ENCODE measurements at regions not wholly inside any gene's neighbourhood (a gene's known extent, or its start where the extent isn't known, plus 50 kb on each side); places are given as distances from the start of the nearest gene placed in this dataset.
"Not testable (repeated sequence)": the region's sequence is repeated elsewhere in the genome, so short reads cannot be mapped to it uniquely, and the experiment has no call there.

DNA sequence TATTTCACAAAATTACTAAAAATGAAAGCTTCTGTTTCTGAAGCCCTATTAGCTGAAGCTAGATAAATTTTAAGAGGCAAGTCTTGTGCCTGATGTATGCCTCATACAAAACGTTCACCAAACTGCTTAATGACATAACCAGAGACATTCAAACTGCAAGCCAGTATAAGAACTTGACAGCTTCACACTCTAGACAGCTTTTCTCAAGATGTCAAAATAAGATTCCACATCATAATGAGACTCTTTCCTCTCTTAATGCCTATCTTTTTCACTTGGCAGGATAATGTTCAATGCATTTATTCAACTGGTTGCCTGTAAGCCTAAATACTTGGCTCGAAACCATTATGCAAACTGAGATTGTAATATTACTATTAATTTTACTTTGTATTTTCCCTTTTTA lies 424.0 kb downstream of the LTN1 start:
- no peaks in the 10 kb centered on the region for H3K4me1 ChIP-seq (ENCODE audit: control insufficient read depth in 5 of 5, insufficient read depth in 5 of 5, low read length in 5 of 5)
- H3K27me3 ChIP-seq (ENCODE audit: control insufficient read depth in 5 of 5, insufficient read depth in 4 of 5, low read length in 5 of 5) = no peaks in the 10 kb centered on the region
- H3K36me3 ChIP-seq (ENCODE audit: control insufficient read depth in 5 of 5, insufficient read depth in 5 of 5, low read length in 5 of 5) = no peaks in the 10 kb centered on the region

DNA sequence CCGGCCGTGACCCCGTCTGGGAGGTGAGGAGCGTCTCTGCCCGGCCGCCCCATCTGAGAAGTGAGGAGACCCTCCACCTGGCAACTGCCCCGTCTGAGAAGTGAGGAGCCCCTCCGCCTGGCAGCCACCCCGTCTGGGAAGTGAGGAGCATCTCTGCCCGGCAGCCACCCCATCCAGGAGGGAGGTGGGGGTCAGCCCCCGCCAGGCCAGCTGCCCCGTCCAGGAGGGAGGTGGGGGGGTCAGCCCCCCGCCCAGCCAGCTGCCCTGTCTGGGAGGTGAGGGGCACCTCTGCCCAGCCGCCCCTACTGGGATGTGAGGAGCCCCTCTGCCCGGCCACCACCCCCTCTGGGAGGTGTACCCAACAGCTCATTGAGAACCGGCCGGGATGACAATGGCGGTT lies 428.7 kb downstream of the LTN1 start:
- not testable (repeated sequence) for H3K9ac ChIP-seq (ENCODE audit: low read length in 5 of 5); H3K27ac ChIP-seq (ENCODE audit: low read depth, low read length); H3K36me3 ChIP-seq (ENCODE audit: control insufficient read depth in 5 of 5, insufficient read depth in 5 of 5, low read length in 5 of 5); H3K4me1 ChIP-seq (ENCODE audit: control insufficient read depth in 5 of 5, insufficient read depth in 5 of 5, low read length in 5 of 5); H3K27me3 ChIP-seq (ENCODE audit: control insufficient read depth in 5 of 5, insufficient read depth in 4 of 5, low read length in 5 of 5); H3K9me3 ChIP-seq (ENCODE audit: control insufficient read depth in 5 of 5, low read length in 5 of 5); H3K4me3 ChIP-seq (ENCODE audit: low read depth in 1 of 5, low read length in 5 of 5)

More for the DNA sequence above, 424.0 kb downstream of the LTN1 start:
- H3K9me3 ChIP-seq (ENCODE audit: control insufficient read depth in 5 of 5, low read length in 5 of 5) = peaks cover 0 to 4% (median 0%) of the 10 kb centered on the region in 5 donors
- H3K4me3 ChIP-seq (ENCODE audit: low read depth in 1 of 5, low read length in 5 of 5) = no peak overlapping the region
- H3K9ac ChIP-seq (ENCODE audit: low read length in 5 of 5) = no peak overlapping the region
- H3K27ac ChIP-seq (ENCODE audit: low read depth, low read length) = no peak overlapping the region

GRCh38 chr21:28561772-28562171 lies 430.9 kb downstream of the LTN1 start:
- Histone ChIP-seq H3K27me3 (ENCODE audit: control insufficient read depth in 5 of 5, insufficient read depth in 4 of 5, low read length in 5 of 5) (no peaks in the 10 kb centered on the region), H3K4me3 (ENCODE audit: low read depth in 1 of 5, low read length in 5 of 5) (no peak overlapping the region), H3K4me1 (ENCODE audit: control insufficient read depth in 5 of 5, insufficient read depth in 5 of 5, low read length in 5 of 5) (no peaks in the 10 kb centered on the region), H3K9ac (ENCODE audit: low read length in 5 of 5) (no peak overlapping the region), H3K9me3 (ENCODE audit: control insufficient read depth in 5 of 5, low read length in 5 of 5) (peaks cover 0 to 6% (median 4%) of the 10 kb centered on the region in 5 donors), H3K27ac (ENCODE audit: low read depth, low read length) (no peak overlapping the region), H3K36me3 (ENCODE audit: control insufficient read depth in 5 of 5, insufficient read depth in 5 of 5, low read length in 5 of 5) (no peaks in the 10 kb centered on the region)

DNA sequence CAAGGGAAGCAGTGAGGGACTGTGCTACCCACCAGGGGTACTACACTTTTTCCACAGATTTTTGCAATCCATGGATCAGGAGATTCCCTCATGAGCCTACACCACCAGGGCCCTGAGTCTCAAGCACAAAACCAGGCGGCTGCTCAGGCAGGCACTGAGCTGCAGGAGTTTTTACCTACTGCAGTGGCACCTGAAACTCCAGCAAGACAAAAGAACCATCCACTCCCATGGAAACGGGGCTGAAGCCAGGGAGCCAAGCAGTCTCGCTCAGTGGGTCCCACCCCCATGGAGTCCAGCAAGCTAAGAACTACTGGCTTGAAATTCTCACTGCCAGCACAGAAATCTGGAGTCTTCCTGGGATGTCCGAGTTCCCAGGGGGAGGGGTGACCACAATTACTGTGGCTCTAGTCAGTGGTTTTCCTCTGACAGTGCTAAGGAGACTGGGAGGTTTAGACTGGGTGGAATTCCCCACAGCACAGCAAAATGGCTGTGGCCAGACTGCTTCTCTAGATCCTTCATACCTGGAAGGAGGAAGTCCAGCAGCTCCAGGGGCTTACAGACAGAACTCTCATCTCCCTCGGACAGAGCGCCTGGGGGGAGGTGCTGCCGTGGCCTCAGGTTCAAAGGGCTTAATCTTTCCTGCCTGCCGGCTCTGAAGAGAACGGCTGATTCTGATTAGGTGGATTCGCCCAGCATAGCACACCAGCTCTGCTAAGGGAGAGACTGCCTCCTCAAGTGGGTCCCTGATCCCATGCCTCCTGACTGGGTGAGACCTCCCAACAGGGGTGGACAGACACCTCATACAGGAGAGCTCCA lies 437.8 kb downstream of the LTN1 start:
- no peaks in the 10 kb centered on the region for H3K4me1 ChIP-seq (ENCODE audit: control insufficient read depth in 5 of 5, insufficient read depth in 5 of 5, low read length in 5 of 5)
- no peaks in the 10 kb centered on the region for H3K36me3 ChIP-seq (ENCODE audit: control insufficient read depth in 5 of 5, insufficient read depth in 5 of 5, low read length in 5 of 5)
- H3K9me3 ChIP-seq (ENCODE audit: control insufficient read depth in 5 of 5, low read length in 5 of 5) = peaks cover 0 to 6% (median 0%) of the 10 kb centered on the region in 5 donors
- no peak overlapping the region for H3K27ac ChIP-seq (ENCODE audit: low read depth, low read length)
- no peak overlapping the region for H3K9ac ChIP-seq (ENCODE audit: low read length in 5 of 5)
- no peak overlapping the region for H3K4me3 ChIP-seq (ENCODE audit: low read depth in 1 of 5, low read length in 5 of 5)
- no peaks in the 10 kb centered on the region for H3K27me3 ChIP-seq (ENCODE audit: control insufficient read depth in 5 of 5, insufficient read depth in 4 of 5, low read length in 5 of 5)

GRCh38 chr21:28550057-28550825 lies 442.4 kb downstream of the LTN1 start:
- no peaks in the 10 kb centered on the region for H3K9me3 ChIP-seq (ENCODE audit: control insufficient read depth in 5 of 5, low read length in 5 of 5)
- H3K9ac ChIP-seq (ENCODE audit: low read length in 5 of 5) = no peak overlapping the region
- H3K4me1 ChIP-seq (ENCODE audit: control insufficient read depth in 5 of 5, insufficient read depth in 5 of 5, low read length in 5 of 5) = no peaks in the 10 kb centered on the region
- no peak overlapping the region for H3K27ac ChIP-seq (ENCODE audit: low read depth, low read length)
- H3K36me3 ChIP-seq (ENCODE audit: control insufficient read depth in 5 of 5, insufficient read depth in 5 of 5, low read length in 5 of 5) = no peaks in the 10 kb centered on the region
- H3K27me3 ChIP-seq (ENCODE audit: control insufficient read depth in 5 of 5, insufficient read depth in 4 of 5, low read length in 5 of 5) = no peaks in the 10 kb centered on the region
- no peak overlapping the region for H3K4me3 ChIP-seq (ENCODE audit: low read depth in 1 of 5, low read length in 5 of 5)

GRCh38 chr21:28548291-28548690 lies 444.4 kb downstream of the LTN1 start:
- no peaks in the 10 kb centered on the region for H3K9me3 ChIP-seq (ENCODE audit: control insufficient read depth in 5 of 5, low read length in 5 of 5)
- H3K36me3 ChIP-seq (ENCODE audit: control insufficient read depth in 5 of 5, insufficient read depth in 5 of 5, low read length in 5 of 5) = no peaks in the 10 kb centered on the region
- no peak overlapping the region for H3K9ac ChIP-seq (ENCODE audit: low read length in 5 of 5)
- no peaks in the 10 kb centered on the region for H3K4me1 ChIP-seq (ENCODE audit: control insufficient read depth in 5 of 5, insufficient read depth in 5 of 5, low read length in 5 of 5)
- H3K4me3 ChIP-seq (ENCODE audit: low read depth in 1 of 5, low read length in 5 of 5) = no peak overlapping the region
- H3K27me3 ChIP-seq (ENCODE audit: control insufficient read depth in 5 of 5, insufficient read depth in 4 of 5, low read length in 5 of 5) = no peaks in the 10 kb centered on the region
- no peak overlapping the region for H3K27ac ChIP-seq (ENCODE audit: low read depth, low read length)

- Histone ChIP-seq H3K27me3 (ENCODE audit: control insufficient read depth in 5 of 5, insufficient read depth in 4 of 5, low read length in 5 of 5) (no peaks in the 10 kb centered on the region), H3K9me3 (ENCODE audit: control insufficient read depth in 5 of 5, low read length in 5 of 5) (no peaks in the 10 kb centered on the region), H3K27ac (ENCODE audit: low read depth, low read length) (no peak overlapping the region), H3K9ac (ENCODE audit: low read length in 5 of 5) (no peak overlapping the region), H3K4me3 (ENCODE audit: low read depth in 1 of 5, low read length in 5 of 5) (no peak overlapping the region), H3K4me1 (ENCODE audit: control insufficient read depth in 5 of 5, insufficient read depth in 5 of 5, low read length in 5 of 5) (no peaks in the 10 kb centered on the region), H3K36me3 (ENCODE audit: control insufficient read depth in 5 of 5, insufficient read depth in 5 of 5, low read length in 5 of 5) (no peaks in the 10 kb centered on the region)
Observed at GRCh38 chr21:28547766-28548165, 444.9 kb downstream of the LTN1 start.

DNA sequence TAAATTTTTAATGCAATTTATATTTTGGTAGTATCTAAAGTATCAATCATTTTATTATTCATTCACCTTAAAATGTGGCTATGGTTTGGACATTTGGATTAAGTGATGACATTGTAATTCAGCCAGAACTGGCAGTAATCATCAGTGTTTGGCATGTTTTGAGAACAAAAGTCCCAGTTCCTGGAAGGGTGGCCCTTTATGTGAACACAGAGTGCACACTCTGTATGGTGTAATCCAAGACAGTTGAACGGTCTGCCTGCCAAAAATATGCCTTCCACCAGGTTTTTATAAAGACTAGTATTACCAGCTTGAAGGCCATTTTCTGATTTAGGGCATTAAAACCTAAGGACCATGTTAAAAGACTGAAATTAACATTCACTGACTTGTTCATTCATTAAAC lies 448.7 kb downstream of the LTN1 start:
- H3K4me3 ChIP-seq (ENCODE audit: low read depth in 1 of 5, low read length in 5 of 5) = no peak overlapping the region
- H3K36me3 ChIP-seq (ENCODE audit: control insufficient read depth in 5 of 5, insufficient read depth in 5 of 5, low read length in 5 of 5) = no peaks in the 10 kb centered on the region
- no peaks in the 10 kb centered on the region for H3K27me3 ChIP-seq (ENCODE audit: control insufficient read depth in 5 of 5, insufficient read depth in 4 of 5, low read length in 5 of 5)
- H3K27ac ChIP-seq (ENCODE audit: low read depth, low read length) = no peak overlapping the region
- no peaks in the 10 kb centered on the region for H3K9me3 ChIP-seq (ENCODE audit: control insufficient read depth in 5 of 5, low read length in 5 of 5)
- H3K9ac ChIP-seq (ENCODE audit: low read length in 5 of 5) = no peak overlapping the region
- H3K4me1 ChIP-seq (ENCODE audit: control insufficient read depth in 5 of 5, insufficient read depth in 5 of 5, low read length in 5 of 5) = no peaks in the 10 kb centered on the region

GRCh38 chr21:28541371-28542112 lies 451.1 kb downstream of the LTN1 start:
- Histone ChIP-seq H3K9ac (ENCODE audit: low read length in 5 of 5) (no peak overlapping the region), H3K4me3 (ENCODE audit: low read depth in 1 of 5, low read length in 5 of 5) (no peak overlapping the region), H3K9me3 (ENCODE audit: control insufficient read depth in 5 of 5, low read length in 5 of 5) (no peaks in the 10 kb centered on the region), H3K27ac (ENCODE audit: low read depth, low read length) (no peak overlapping the region), H3K27me3 (ENCODE audit: control insufficient read depth in 5 of 5, insufficient read depth in 4 of 5, low read length in 5 of 5) (no peaks in the 10 kb centered on the region), H3K4me1 (ENCODE audit: control insufficient read depth in 5 of 5, insufficient read depth in 5 of 5, low read length in 5 of 5) (no peaks in the 10 kb centered on the region), H3K36me3 (ENCODE audit: control insufficient read depth in 5 of 5, insufficient read depth in 5 of 5, low read length in 5 of 5) (no peaks in the 10 kb centered on the region)

- Histone ChIP-seq H3K4me1 (ENCODE audit: control insufficient read depth in 5 of 5, insufficient read depth in 5 of 5, low read length in 5 of 5) (no peaks in the 10 kb centered on the region), H3K36me3 (ENCODE audit: control insufficient read depth in 5 of 5, insufficient read depth in 5 of 5, low read length in 5 of 5) (no peaks in the 10 kb centered on the region), H3K4me3 (ENCODE audit: low read depth in 1 of 5, low read length in 5 of 5) (no peak overlapping the region), H3K9me3 (ENCODE audit: control insufficient read depth in 5 of 5, low read length in 5 of 5) (no peaks in the 10 kb centered on the region), H3K27me3 (ENCODE audit: control insufficient read depth in 5 of 5, insufficient read depth in 4 of 5, low read length in 5 of 5) (no peaks in the 10 kb centered on the region), H3K27ac (ENCODE audit: low read depth, low read length) (no peak overlapping the region), H3K9ac (ENCODE audit: low read length in 5 of 5) (no peak overlapping the region)
Observed at GRCh38 chr21:28540514-28540913, 452.2 kb downstream of the LTN1 start.

Data from subcutaneous abdominal adipose tissue (tissue), 5 donors.